Mesodermal cell (in vitro differentiated cells): ENCODE measurements at regions not wholly inside any gene's neighbourhood (a gene's known extent, or its start where the extent isn't known, plus 50 kb on each side); places are given as distances from the start of the nearest gene placed in this dataset.

Experiments
- H3K27ac ChIP-seq: 2 replicates; pipeline ENCODE4 v1.7.0; 2013; ENCODE audit warnings: mild to moderate bottlenecking, low read depth, low read length, moderate library complexity; ENCODE audit not compliant: severe bottlenecking
- H3K36me3 ChIP-seq: 2 replicates; pipeline ENCODE4 v1.7.1; 2013; ENCODE audit warnings: mild to moderate bottlenecking, low read length, moderate library complexity; ENCODE audit not compliant: control insufficient read depth, insufficient read depth
- H3K4me1 ChIP-seq: one replicate; pipeline ENCODE4 v1.7.1; 2013; ENCODE audit warnings: mild to moderate bottlenecking, low read length; ENCODE audit not compliant: insufficient read depth, control insufficient read depth, poor library complexity, severe bottlenecking
- H3K4me3 ChIP-seq: 2 replicates; pipeline ENCODE4 v1.7.0; 2013; ENCODE audit warnings: low read length, control low read depth, mild to moderate bottlenecking; ENCODE audit not compliant: insufficient read depth, poor library complexity, severe bottlenecking; ENCODE audit errors: extremely low read depth
- H3K9me3 ChIP-seq: 2 replicates; pipeline ENCODE4 v1.7.1; 2013; ENCODE audit warnings: mild to moderate bottlenecking, low read length, moderate library complexity; ENCODE audit not compliant: control insufficient read depth
- WGBS, 2 experiments: methylation state at CpG; one replicate each; pipeline ENCODE4 v1.1.5; 2013; ENCODE audit warnings: missing lambda C conversion rate in 2 of 2; ENCODE audit not compliant: insufficient coverage in 2 of 2; 5-methylcytosine and 5-hydroxymethylcytosine counted together

- no peaks in the 10 kb centered on the region for H3K4me1 ChIP-seq
- WGBS, 2 experiments = 90% methylated on average over 3 of the region's 3 CpGs
- H3K4me3 ChIP-seq = no peak overlapping the region
- no peaks in the 10 kb centered on the region for H3K9me3 ChIP-seq
- no peak overlapping the region for H3K27ac ChIP-seq
- H3K36me3 ChIP-seq = no peaks in the 10 kb centered on the region
These were observed 243.8 kb downstream of the DNAJB9 start for GRCh38 chr7:108813251-108814014.

DNA sequence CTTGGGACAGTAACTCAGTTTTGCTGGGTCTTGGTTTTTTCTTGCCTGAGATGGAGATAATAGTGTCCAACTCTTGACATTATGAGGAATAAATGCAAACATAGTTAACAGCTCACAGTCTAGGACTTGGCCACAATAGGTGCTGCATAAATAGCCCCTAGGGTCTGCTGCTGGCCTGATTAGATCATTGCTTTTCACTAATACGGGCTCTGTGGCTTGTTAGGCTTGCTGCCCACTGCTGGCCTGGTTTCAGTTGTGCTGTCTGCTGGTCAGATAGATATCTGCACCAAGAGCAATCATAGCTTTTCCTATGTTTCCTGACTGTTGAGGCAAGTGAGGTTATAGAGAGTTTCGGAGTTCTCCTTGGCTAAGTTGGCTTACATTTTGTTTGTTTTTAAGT lies 246.1 kb downstream of the DNAJB9 start:
- Histone ChIP-seq H3K4me1 (no peaks in the 10 kb centered on the region), H3K9me3 (no peaks in the 10 kb centered on the region), H3K27ac (no peak overlapping the region), H3K4me3 (no peak overlapping the region), H3K36me3 (no peaks in the 10 kb centered on the region)
- 80 to 82% methylated on average over 1 of the region's 2 CpGs for WGBS, 2 experiments

DNA sequence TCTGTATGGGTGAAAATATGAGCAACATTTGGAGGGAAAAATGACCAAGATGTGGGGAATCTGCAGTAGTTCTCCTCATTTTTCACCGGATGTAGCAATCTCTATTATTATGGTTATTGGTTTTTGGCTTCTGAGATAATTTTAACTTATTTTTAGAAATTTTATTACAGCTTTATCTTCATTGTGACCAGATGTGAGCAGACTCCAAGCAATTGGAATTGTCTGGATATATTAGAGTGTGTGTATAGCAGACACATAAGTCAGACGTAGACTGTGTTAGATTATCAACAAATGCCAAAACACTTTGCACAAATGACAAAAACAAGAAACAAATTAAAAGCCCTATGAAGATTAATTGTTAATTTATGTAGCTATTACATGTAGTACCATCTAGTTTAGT lies 249.1 kb downstream of the DNAJB9 start:
- no peak overlapping the region for H3K27ac ChIP-seq
- H3K36me3 ChIP-seq = no peaks in the 10 kb centered on the region
- no CpG with 5 or more reads among the region's 2 CpGs for WGBS, 2 experiments
- no peak overlapping the region for H3K4me3 ChIP-seq
- no peaks in the 10 kb centered on the region for H3K4me1 ChIP-seq
- no peaks in the 10 kb centered on the region for H3K9me3 ChIP-seq

DNA sequence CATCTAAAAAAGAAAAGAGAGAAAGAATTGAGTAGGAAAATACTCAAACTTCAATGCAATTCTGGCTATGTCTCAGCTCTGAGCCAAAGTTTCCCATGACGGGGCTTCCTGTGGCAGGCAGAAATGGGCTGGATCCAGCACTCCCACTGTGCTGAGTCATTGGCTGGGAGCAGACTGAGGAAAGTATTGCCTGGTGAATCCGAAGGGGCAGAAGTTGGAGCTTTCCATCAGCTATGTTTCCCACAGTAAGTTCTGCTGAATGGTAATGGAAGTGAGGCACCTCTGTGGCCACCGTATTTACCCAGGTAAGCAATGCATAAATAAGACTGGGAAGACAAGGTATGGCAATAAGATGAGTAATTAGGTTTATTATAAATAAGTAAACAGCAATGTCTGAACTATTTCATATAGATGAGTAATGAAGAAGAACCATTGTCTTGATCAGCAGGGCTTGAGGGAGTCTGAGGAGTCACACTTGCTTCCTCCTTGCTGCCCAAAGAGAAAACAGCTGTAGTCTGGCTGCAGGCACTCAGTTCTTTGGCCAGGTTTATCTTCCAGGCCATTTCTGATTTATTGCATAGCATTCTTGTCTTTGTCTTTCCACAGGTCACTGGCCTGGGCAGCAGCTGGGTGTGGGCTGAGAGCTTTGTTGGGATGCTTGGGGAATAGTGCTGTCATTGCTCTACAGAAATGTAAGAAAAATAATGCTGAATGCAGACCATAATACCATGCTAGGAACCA lies 255.3 kb downstream of the DNAJB9 start:
- WGBS, 2 experiments = 77 to 78% methylated on average over 2 to 3 of the region's 3 CpGs
- peaks cover 4% of the 10 kb centered on the region for H3K4me1 ChIP-seq
- H3K9me3 ChIP-seq = no peaks in the 10 kb centered on the region
- H3K36me3 ChIP-seq = no peaks in the 10 kb centered on the region
- H3K27ac ChIP-seq = peak overlapping the region; percentile 68
- no peak overlapping the region for H3K4me3 ChIP-seq

DNA sequence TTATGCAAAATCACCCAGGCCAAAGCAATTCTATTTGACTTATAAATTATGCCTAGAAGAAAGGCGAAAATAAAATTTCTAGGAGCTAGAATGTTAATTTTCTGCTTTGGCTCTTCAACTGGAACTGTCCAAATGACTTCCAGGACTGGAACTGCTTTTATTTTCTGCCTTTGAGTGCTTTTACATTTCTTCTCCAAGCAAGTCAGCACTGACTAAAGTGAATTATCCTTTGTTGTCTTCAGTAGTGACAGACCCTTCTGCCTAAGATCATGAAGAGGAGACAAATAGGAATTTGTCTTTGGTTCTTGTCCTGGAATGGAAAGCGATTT lies 255.9 kb downstream of the DNAJB9 start:
- Histone ChIP-seq H3K9me3 (no peaks in the 10 kb centered on the region), H3K27ac (peak overlapping the region; percentile 68)

GRCh38 chr7:108836256-108836655 lies 266.6 kb downstream of the DNAJB9 start:
- Histone ChIP-seq H3K4me1 (no peaks in the 10 kb centered on the region), H3K4me3 (no peak overlapping the region)

More for the DNA sequence above, 255.9 kb downstream of the DNAJB9 start:
- Histone ChIP-seq H3K4me1 (peaks cover 4% of the 10 kb centered on the region), H3K4me3 (no peak overlapping the region), H3K36me3 (no peaks in the 10 kb centered on the region)
- WGBS, 2 experiments = 91% methylated on average over 1 of the region's 2 CpGs; no CpG with 5 or more reads in 1 of the 2 experiments

GRCh38 chr7:108838198-108838597 lies 268.5 kb downstream of the DNAJB9 start:
- 78 to 97% methylated on average over 3 of the region's 4 CpGs for WGBS, 2 experiments
- H3K36me3 ChIP-seq = no peaks in the 10 kb centered on the region
- H3K4me1 ChIP-seq = no peaks in the 10 kb centered on the region
- H3K4me3 ChIP-seq = no peak overlapping the region
- no peak overlapping the region for H3K27ac ChIP-seq
- no peaks in the 10 kb centered on the region for H3K9me3 ChIP-seq

More at GRCh38 chr7:108836256-108836655, 266.6 kb downstream of the DNAJB9 start:
- no peaks in the 10 kb centered on the region for H3K36me3 ChIP-seq
- H3K9me3 ChIP-seq = no peaks in the 10 kb centered on the region
- H3K27ac ChIP-seq = no peak overlapping the region

- H3K4me1 ChIP-seq = no peaks in the 10 kb centered on the region
- H3K4me3 ChIP-seq = no peak overlapping the region
- no peaks in the 10 kb centered on the region for H3K9me3 ChIP-seq
- no peaks in the 10 kb centered on the region for H3K36me3 ChIP-seq
- H3K27ac ChIP-seq = no peak overlapping the region
- 0% methylated on average over 1 of the region's 3 CpGs for WGBS, 2 experiments
These were observed 269.4 kb downstream of the DNAJB9 start for GRCh38 chr7:108839076-108839475.

- Histone ChIP-seq H3K27ac (no peak overlapping the region), H3K4me1 (no peaks in the 10 kb centered on the region), H3K36me3 (no peaks in the 10 kb centered on the region), H3K9me3 (no peaks in the 10 kb centered on the region), H3K4me3 (no peak overlapping the region)
These were observed 276.3 kb downstream of the DNAJB9 start for GRCh38 chr7:108845951-108846350.

DNA sequence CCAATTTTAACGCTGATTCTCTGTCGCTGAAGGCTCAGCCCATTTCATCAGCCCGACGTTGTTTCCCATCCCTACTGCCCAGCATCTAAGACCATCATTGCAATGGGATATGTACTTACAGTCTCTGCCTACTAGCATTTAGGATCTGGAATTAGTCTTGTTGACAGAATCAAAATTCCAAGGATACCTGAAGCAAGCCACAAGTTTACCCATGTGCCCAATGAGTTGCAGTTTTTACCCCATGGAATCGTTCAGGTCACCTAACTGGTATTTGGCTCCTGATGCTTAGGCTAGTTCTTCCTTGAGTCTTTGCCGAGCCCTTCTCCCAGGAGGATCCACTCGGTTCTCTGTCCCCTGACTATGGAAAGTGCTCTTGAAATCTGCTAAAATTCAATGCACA lies 276.8 kb downstream of the DNAJB9 start:
- Histone ChIP-seq H3K9me3 (no peaks in the 10 kb centered on the region), H3K36me3 (no peaks in the 10 kb centered on the region), H3K27ac (no peak overlapping the region), H3K4me3 (no peak overlapping the region), H3K4me1 (no peaks in the 10 kb centered on the region)
- 87% methylated on average over 7 of the region's 7 CpGs for WGBS, 2 experiments

- H3K27ac ChIP-seq = no peak overlapping the region
- H3K9me3 ChIP-seq = no peaks in the 10 kb centered on the region
- 93 to 94% methylated on average over 5 of the region's 5 CpGs for WGBS, 2 experiments
- H3K36me3 ChIP-seq = no peaks in the 10 kb centered on the region
- H3K4me1 ChIP-seq = no peaks in the 10 kb centered on the region
- no peak overlapping the region for H3K4me3 ChIP-seq
These were observed 278.8 kb downstream of the DNAJB9 start for GRCh38 chr7:108848486-108848885.
